ENCODE measurements at regions not wholly inside any gene's neighbourhood (a gene's known extent, or its start where the extent isn't known, plus 50 kb on each side); places are given as distances from the start of the nearest gene placed in this dataset.

- TF ChIP-seq, protein P1, sequence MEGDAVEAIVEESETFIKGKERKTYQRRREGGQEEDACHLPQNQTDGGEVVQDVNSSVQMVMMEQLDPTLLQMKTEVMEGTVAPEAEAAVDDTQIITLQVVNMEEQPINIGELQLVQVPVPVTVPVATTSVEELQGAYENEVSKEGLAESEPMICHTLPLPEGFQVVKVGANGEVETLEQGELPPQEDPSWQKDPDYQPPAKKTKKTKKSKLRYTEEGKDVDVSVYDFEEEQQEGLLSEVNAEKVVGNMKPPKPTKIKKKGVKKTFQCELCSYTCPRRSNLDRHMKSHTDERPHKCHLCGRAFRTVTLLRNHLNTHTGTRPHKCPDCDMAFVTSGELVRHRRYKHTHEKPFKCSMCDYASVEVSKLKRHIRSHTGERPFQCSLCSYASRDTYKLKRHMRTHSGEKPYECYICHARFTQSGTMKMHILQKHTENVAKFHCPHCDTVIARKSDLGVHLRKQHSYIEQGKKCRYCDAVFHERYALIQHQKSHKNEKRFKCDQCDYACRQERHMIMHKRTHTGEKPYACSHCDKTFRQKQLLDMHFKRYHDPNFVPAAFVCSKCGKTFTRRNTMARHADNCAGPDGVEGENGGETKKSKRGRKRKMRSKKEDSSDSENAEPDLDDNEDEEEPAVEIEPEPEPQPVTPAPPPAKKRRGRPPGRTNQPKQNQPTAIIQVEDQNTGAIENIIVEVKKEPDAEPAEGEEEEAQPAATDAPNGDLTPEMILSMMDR (IDR thresholded peaks at IDR 0.05): no peak
- TF ChIP-seq, protein P2, sequence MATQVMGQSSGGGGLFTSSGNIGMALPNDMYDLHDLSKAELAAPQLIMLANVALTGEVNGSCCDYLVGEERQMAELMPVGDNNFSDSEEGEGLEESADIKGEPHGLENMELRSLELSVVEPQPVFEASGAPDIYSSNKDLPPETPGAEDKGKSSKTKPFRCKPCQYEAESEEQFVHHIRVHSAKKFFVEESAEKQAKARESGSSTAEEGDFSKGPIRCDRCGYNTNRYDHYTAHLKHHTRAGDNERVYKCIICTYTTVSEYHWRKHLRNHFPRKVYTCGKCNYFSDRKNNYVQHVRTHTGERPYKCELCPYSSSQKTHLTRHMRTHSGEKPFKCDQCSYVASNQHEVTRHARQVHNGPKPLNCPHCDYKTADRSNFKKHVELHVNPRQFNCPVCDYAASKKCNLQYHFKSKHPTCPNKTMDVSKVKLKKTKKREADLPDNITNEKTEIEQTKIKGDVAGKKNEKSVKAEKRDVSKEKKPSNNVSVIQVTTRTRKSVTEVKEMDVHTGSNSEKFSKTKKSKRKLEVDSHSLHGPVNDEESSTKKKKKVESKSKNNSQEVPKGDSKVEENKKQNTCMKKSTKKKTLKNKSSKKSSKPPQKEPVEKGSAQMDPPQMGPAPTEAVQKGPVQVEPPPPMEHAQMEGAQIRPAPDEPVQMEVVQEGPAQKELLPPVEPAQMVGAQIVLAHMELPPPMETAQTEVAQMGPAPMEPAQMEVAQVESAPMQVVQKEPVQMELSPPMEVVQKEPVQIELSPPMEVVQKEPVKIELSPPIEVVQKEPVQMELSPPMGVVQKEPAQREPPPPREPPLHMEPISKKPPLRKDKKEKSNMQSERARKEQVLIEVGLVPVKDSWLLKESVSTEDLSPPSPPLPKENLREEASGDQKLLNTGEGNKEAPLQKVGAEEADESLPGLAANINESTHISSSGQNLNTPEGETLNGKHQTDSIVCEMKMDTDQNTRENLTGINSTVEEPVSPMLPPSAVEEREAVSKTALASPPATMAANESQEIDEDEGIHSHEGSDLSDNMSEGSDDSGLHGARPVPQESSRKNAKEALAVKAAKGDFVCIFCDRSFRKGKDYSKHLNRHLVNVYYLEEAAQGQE (IDR thresholded peaks at IDR 0.05; ENCODE audit: insufficient read depth in 1 of 2, low read depth in 2 of 2, low read length in 1 of 2): no peak
- no peak for TF ChIP-seq POLR2AphosphoS5 (IDR thresholded peaks at IDR 0.05; ENCODE audit: low read depth, low read length)
- TF ChIP-seq SIN3A (IDR thresholded peaks at IDR 0.05; ENCODE audit: borderline replicate concordance, insufficient read depth, low read depth, low read length): no peak
Observed at GRCh38 chr14:94964931-94965330, 192.4 kb downstream of the DICER1 start.
